Prostate gland (tissue), 2 donors: ENCODE measurements at regions not wholly inside any gene's neighbourhood (a gene's known extent, or its start where the extent isn't known, plus 50 kb on each side); places are given as distances from the start of the nearest gene placed in this dataset.
"Not testable (repeated sequence)": the region's sequence is repeated elsewhere in the genome, so short reads cannot be mapped to it uniquely, and the experiment has no call there.

Experiments used
- DNase-seq: peaks from one replicate; pipeline ENCODE4 v3.0.0-alpha.2; 2019; ENCODE audit warnings: low spot score
- H3K27ac ChIP-seq, 2 donors: fragments of 200-600 bp; sonication (generic); 2 replicates each; pipeline ENCODE4 v1.5.1; 2017 to 2019
- H3K27me3 ChIP-seq: fragments of 200-600 bp; sonication (generic); replicated peaks from 2 replicates; pipeline ENCODE4 v1.5.1; 2019; ENCODE audit not compliant: insufficient read depth
- H3K36me3 ChIP-seq, 2 donors: fragments of 200-600 bp; sonication (generic); 1 replicate in 1 of 2; 2 replicates in 1 of 2; pipeline versions ENCODE4 v1.5.1 to v1.8.1; 2017 to 2019
- H3K4me1 ChIP-seq: fragments of 200-600 bp; sonication (generic); replicated peaks from 2 replicates; pipeline ENCODE4 v1.5.1; 2019
- H3K4me3 ChIP-seq, 2 donors: fragments of 200-600 bp; sonication (generic); 2 replicates each; pipeline ENCODE4 v1.5.1; 2017 to 2019
- H3K9me3 ChIP-seq: fragments of 200-600 bp; sonication (generic); 2 replicates; pipeline ENCODE4 v1.5.1; 2017
- CTCF ChIP-seq, 4 experiments: fragments of 200-600 bp in 2 of 4; fragments of 450-650 bp in 2 of 4; sonication (generic) in 2 of 4; IDR thresholded peaks; 1 replicate in 3 of 4; 2 replicates in 1 of 4; pipeline ENCODE4 v1.5.1; 2016 to 2019; ENCODE audit warnings: antibody characterized with exemption in 4 of 4, mild to moderate bottlenecking in 2 of 4, moderate library complexity in 2 of 4
- POLR2A ChIP-seq: fragments of 450-650 bp; IDR thresholded peaks from one replicate; pipeline ENCODE4 v1.6.1; 2016; ENCODE audit warnings: antibody characterized with exemption, mild to moderate bottlenecking
- POLR2AphosphoS5 ChIP-seq: sonication (generic); formaldehyde crosslinking; IDR thresholded peaks from one replicate; pipeline ENCODE4 v1.6.1; 2017; ENCODE audit warnings: antibody characterized with exemption
- WGBS: methylation state at CpG from one replicate; pipeline ENCODE4 v1.1.5; 2018; 5-methylcytosine and 5-hydroxymethylcytosine counted together
- intact Hi-C: fragments of 100-400 bp; cut with DNase I; formaldehyde crosslinking; loops from one replicate; pipeline ENCODE4 v1.14.2; 2022

GRCh38 chr5:9774472-9775079, 144.4 kb upstream of the TAS2R1 start:
- H3K9me3 ChIP-seq = no peaks in the 10 kb centered on the region
- WGBS = 61% methylated on average over 3 of the region's 3 CpGs
- H3K4me1 ChIP-seq = no peaks in the 10 kb centered on the region
- no peak overlapping the region for H3K4me3 ChIP-seq
- H3K27me3 ChIP-seq = no peaks in the 10 kb centered on the region
- H3K27ac ChIP-seq = no peak overlapping the region
- no peaks in the 10 kb centered on the region for H3K36me3 ChIP-seq
- no peak for DNase-seq
- intact Hi-C loops = no loop called here
- TF ChIP-seq POLR2A (no peak), POLR2AphosphoS5 (no peak), CTCF (IDR thresholded peaks at IDR 0.05) (no peak)

GRCh38 chr5:9771079-9771478, 140.9 kb upstream of the TAS2R1 start:
- H3K27me3 ChIP-seq = no peaks in the 10 kb centered on the region
- TF ChIP-seq POLR2AphosphoS5 (no peak), POLR2A (no peak), CTCF (IDR thresholded peaks at IDR 0.05) (no peak)
- no peak for DNase-seq
- H3K4me3 ChIP-seq = no peak overlapping the region
- H3K36me3 ChIP-seq = no peaks in the 10 kb centered on the region
- intact Hi-C loops = no loop called here
- 82% methylated on average over 1 of the region's 1 CpG for WGBS
- no peaks in the 10 kb centered on the region for H3K9me3 ChIP-seq
- H3K4me1 ChIP-seq = no peaks in the 10 kb centered on the region
- no peak overlapping the region for H3K27ac ChIP-seq

- no peak for DNase-seq
- TF ChIP-seq POLR2A (no peak), POLR2AphosphoS5 (no peak), CTCF (IDR thresholded peaks at IDR 0.05) (no peak)
- Histone ChIP-seq H3K36me3 (no peaks in the 10 kb centered on the region), H3K9me3 (no peaks in the 10 kb centered on the region), H3K27me3 (no peaks in the 10 kb centered on the region), H3K4me1 (no peaks in the 10 kb centered on the region), H3K27ac (no peak overlapping the region), H3K4me3 (no peak overlapping the region)
- 88% methylated on average over 3 of the region's 3 CpGs for WGBS
- intact Hi-C loops = no loop called here
Observed at GRCh38 chr5:9766581-9766980, 136.4 kb upstream of the TAS2R1 start.

- intact Hi-C loops = no loop called here
- 71% methylated on average over 4 of the region's 4 CpGs for WGBS
- no peaks in the 10 kb centered on the region for H3K4me1 ChIP-seq
- H3K9me3 ChIP-seq = no peaks in the 10 kb centered on the region
- H3K4me3 ChIP-seq = no peak overlapping the region
- no peak overlapping the region for H3K27ac ChIP-seq
- DNase-seq = no peak
- no peaks in the 10 kb centered on the region for H3K36me3 ChIP-seq
- no peaks in the 10 kb centered on the region for H3K27me3 ChIP-seq
- TF ChIP-seq POLR2AphosphoS5 = no peak
- no peak for TF ChIP-seq CTCF (IDR thresholded peaks at IDR 0.05)
- no peak for TF ChIP-seq POLR2A
Observed at GRCh38 chr5:9765419-9766140, 135.4 kb upstream of the TAS2R1 start.

- Histone ChIP-seq H3K9me3 (no peaks in the 10 kb centered on the region), H3K27ac (no peak overlapping the region), H3K4me3 (no peak overlapping the region), H3K27me3 (no peaks in the 10 kb centered on the region), H3K36me3 (no peaks in the 10 kb centered on the region), H3K4me1 (no peaks in the 10 kb centered on the region)
- DNase-seq = no peak
- intact Hi-C loops = no loop called here
- TF ChIP-seq CTCF (IDR thresholded peaks at IDR 0.05) = no peak
- no peak for TF ChIP-seq POLR2A
- no peak for TF ChIP-seq POLR2AphosphoS5
- 44% methylated on average over 4 of the region's 4 CpGs for WGBS
Observed at GRCh38 chr5:9761706-9762105, 131.6 kb upstream of the TAS2R1 start.

- H3K4me1 ChIP-seq, H3K27ac ChIP-seq, intact Hi-C loops, H3K4me3 ChIP-seq, H3K36me3 ChIP-seq, H3K27me3 ChIP-seq, DNase-seq, H3K9me3 ChIP-seq: not testable (repeated sequence)
- WGBS = 87% methylated on average over 3 of the region's 5 CpGs
Observed at GRCh38 chr5:9752670-9753069, 122.5 kb upstream of the TAS2R1 start.
